Osteocyte (in vitro differentiated cells): ENCODE measurements at regions not wholly inside any gene's neighbourhood (a gene's known extent, or its start where the extent isn't known, plus 50 kb on each side); places are given as distances from the start of the nearest gene placed in this dataset.
"Not testable (repeated sequence)": the region's sequence is repeated elsewhere in the genome, so short reads cannot be mapped to it uniquely, and the experiment has no call there.

Experiments
- DNase-seq: peaks from one replicate; pipeline ENCODE4 v3.0.0; 2021; ENCODE audit warnings: mixed read lengths; ENCODE audit not compliant: unreplicated experiment; ENCODE audit errors: extremely low spot score
- H3K27ac Mint-ChIP-seq: one replicate; pipeline ENCODE4 v1.8.0; 2021; ENCODE audit warnings: mild to moderate bottlenecking, mixed read lengths; ENCODE audit not compliant: unreplicated experiment
- H3K27me3 Mint-ChIP-seq: one replicate; pipeline ENCODE4 v1.8.0; 2021; ENCODE audit warnings: mixed read lengths; ENCODE audit not compliant: unreplicated experiment
- H3K36me3 Mint-ChIP-seq: one replicate; pipeline ENCODE4 v1.8.0; 2021; ENCODE audit warnings: mixed read lengths; ENCODE audit not compliant: unreplicated experiment
- H3K4me1 Mint-ChIP-seq: one replicate; pipeline ENCODE4 v1.8.0; 2021; ENCODE audit warnings: mixed read lengths; ENCODE audit not compliant: unreplicated experiment
- H3K4me3 Mint-ChIP-seq: one replicate; pipeline ENCODE4 v1.8.0; 2021; ENCODE audit warnings: mild to moderate bottlenecking, moderate library complexity, mixed read lengths; ENCODE audit not compliant: unreplicated experiment
- H3K9me3 Mint-ChIP-seq: one replicate; pipeline ENCODE4 v1.8.0; 2021; ENCODE audit warnings: mixed read lengths; ENCODE audit not compliant: unreplicated experiment
- TF ChIP-seq, protein P1 (sequence below): fragments of 200-600 bp; sonication (generic); IDR thresholded peaks from 2 replicates; pipeline ENCODE4 v1.5.0; 2021; ENCODE audit warnings: antibody characterized with exemption, mild to moderate bottlenecking, moderate library complexity

DNA sequence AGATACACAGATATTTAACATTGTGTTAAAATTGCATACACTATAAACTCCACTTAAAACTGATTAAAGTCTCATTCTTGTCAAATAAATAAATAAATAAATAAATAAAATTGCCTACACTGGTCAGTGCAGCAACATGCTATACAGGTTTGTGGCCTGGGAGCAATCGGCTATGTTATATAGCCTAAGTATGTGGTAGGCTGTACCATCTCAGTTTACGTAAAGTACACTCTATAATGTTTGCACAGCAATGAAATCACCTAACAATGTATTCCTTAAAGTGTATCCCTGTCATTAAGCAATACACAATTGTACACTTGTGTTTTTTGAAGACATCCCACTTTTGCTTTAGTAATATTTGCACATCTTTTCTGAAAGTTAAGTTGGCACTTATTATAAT is 337.7 kb upstream of the SETBP1 start:
- DNase-seq: no peak
- Mint-ChIP-seq H3K27ac (peak overlapping the region; percentile 36), H3K9me3 (peaks cover 15% of the 10 kb centered on the region), H3K4me1 (peaks cover 20% of the 10 kb centered on the region), H3K4me3 (no peak overlapping the region), H3K27me3 (no peaks in the 10 kb centered on the region), H3K36me3 (peaks cover 4% of the 10 kb centered on the region)
- TF ChIP-seq, protein P1, sequence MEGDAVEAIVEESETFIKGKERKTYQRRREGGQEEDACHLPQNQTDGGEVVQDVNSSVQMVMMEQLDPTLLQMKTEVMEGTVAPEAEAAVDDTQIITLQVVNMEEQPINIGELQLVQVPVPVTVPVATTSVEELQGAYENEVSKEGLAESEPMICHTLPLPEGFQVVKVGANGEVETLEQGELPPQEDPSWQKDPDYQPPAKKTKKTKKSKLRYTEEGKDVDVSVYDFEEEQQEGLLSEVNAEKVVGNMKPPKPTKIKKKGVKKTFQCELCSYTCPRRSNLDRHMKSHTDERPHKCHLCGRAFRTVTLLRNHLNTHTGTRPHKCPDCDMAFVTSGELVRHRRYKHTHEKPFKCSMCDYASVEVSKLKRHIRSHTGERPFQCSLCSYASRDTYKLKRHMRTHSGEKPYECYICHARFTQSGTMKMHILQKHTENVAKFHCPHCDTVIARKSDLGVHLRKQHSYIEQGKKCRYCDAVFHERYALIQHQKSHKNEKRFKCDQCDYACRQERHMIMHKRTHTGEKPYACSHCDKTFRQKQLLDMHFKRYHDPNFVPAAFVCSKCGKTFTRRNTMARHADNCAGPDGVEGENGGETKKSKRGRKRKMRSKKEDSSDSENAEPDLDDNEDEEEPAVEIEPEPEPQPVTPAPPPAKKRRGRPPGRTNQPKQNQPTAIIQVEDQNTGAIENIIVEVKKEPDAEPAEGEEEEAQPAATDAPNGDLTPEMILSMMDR: no peak

DNA sequence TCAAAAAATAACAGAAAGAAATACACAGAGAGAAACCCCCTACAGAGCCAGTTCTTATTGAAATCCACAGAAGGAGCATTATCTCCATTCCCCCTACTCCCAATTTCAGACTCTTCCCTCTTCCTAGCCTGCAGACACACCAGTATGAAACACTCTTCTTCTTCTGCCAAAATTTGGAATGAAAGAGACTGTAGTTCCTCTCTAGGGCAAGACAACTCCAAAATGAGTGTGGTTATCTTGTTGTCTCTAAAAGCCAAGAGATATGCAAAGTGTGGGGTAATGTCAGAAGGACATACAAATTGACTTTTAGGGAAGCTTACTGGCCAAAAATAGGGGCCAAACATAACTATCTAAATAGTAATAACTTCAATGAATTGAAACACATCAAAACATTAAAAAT is 337.1 kb upstream of the SETBP1 start:
- DNase-seq: no peak
- no peak overlapping the region for H3K4me3 Mint-ChIP-seq
- H3K27me3 Mint-ChIP-seq: no peaks in the 10 kb centered on the region
- TF ChIP-seq, protein P1: no peak
- H3K36me3 Mint-ChIP-seq: peaks cover under 1% of the 10 kb centered on the region
- peaks cover 20% of the 10 kb centered on the region for H3K4me1 Mint-ChIP-seq
- peaks cover 9% of the 10 kb centered on the region for H3K9me3 Mint-ChIP-seq
- H3K27ac Mint-ChIP-seq: peak overlapping the region; percentile 36

DNA sequence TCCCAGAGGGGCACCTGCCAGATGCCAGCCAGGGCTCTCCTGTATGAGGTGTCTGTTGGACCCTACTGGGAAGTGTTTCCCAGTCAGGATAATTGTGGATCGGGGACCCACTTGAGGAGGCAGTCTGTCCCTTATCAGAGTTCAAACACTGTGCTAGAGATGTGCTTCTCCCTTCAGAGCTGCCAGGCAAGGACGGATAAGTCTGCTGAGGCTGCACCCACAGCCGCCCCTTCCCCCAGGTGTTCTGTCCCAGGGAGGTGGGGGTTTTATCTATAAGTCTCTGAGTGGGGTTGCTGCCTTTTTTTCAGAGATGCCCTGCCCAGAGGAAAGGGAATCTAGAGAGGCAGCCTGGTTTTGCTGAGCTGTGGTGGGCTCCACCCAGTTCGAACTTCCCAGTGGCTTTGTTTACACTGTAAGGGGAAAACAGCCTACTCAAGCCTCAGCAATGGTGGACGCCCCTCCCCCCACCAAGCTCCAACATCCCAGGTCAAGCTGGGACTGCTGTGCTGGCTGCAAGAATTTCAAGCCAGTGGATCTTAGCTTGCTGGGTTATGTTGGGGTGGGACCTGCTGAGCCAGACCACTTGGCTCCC is 324.0 kb upstream of the SETBP1 start:
- Mint-ChIP-seq H3K27ac (no peak overlapping the region), H3K9me3 (peaks cover 24% of the 10 kb centered on the region), H3K36me3 (peaks cover 11% of the 10 kb centered on the region), H3K4me3 (no peak overlapping the region), H3K27me3 (no peaks in the 10 kb centered on the region), H3K4me1 (no peaks in the 10 kb centered on the region)
- peak; percentile 60 for DNase-seq
- TF ChIP-seq, protein P1: no peak

DNA sequence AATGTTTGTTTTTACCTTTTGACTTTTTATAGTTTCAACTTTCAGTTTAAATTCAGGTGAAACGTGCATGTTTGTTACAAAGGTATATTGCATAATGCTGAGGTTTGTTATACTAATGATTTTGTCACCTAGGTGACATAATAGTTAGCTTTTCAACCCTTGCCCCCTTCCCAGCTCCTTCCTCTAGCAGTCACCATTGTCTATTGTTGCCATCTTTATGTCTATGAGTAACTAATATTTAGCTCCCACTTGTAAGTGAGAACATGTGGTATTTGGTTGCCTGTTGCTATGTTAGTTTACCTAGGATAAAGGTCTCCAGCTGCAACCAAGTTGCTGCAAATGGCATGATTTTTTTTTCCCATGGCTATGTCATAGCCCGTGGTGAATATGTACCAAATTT is 322.3 kb upstream of the SETBP1 start:
- no peak for DNase-seq
- no peaks in the 10 kb centered on the region for H3K4me1 Mint-ChIP-seq
- no peaks in the 10 kb centered on the region for H3K27me3 Mint-ChIP-seq
- H3K4me3 Mint-ChIP-seq: no peak overlapping the region
- TF ChIP-seq, protein P1: no peak
- H3K27ac Mint-ChIP-seq: no peak overlapping the region
- peaks cover 24% of the 10 kb centered on the region for H3K9me3 Mint-ChIP-seq
- H3K36me3 Mint-ChIP-seq: peaks cover 11% of the 10 kb centered on the region

DNA sequence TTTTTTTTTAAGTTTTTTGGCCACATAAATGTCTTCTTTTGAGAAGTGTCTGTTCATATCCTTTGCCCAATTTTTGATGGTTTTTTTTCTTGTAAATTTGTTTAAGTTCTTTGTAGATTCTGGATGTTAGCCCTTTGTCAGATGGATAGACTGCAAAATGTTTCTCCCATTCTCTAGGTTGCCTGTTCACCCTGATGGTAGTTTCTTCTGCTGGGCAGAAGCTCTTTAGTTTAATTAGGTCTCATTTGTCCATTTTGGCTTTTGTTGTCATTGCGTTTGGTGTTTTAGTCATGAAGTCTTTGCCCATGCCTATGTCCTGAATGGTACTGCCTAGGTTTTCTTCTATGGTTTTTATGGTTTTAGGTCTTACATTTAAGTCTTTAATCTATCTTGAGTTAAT is 320.9 kb upstream of the SETBP1 start:
- H3K9me3 Mint-ChIP-seq: peaks cover 12% of the 10 kb centered on the region
- DNase-seq, H3K4me1 Mint-ChIP-seq, H3K27me3 Mint-ChIP-seq, H3K36me3 Mint-ChIP-seq, H3K4me3 Mint-ChIP-seq, H3K27ac Mint-ChIP-seq: not testable (repeated sequence)

DNA sequence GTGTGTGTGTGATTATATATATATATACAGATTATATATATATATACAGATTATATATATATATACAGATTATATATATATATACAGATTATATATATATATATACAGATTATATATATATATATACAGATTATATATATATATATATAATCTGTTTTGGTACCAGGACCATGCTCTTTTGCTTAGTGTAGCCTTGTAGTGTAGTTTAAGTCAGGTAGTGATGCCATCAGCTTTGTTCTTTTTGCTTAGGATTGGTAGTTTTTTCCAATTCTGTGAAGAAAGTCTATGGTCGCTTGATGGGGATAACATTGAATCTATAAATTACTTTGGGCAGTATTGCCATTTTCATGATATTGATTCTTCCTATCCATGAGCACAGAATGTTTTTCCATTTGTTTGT is 318.5 kb upstream of the SETBP1 start:
- not testable (repeated sequence) for H3K4me1 Mint-ChIP-seq, H3K36me3 Mint-ChIP-seq, H3K27ac Mint-ChIP-seq, H3K4me3 Mint-ChIP-seq, H3K9me3 Mint-ChIP-seq, DNase-seq, H3K27me3 Mint-ChIP-seq
